LNCaP clone FGC (cell line): ENCODE measurements at regions not wholly inside any gene's neighbourhood (a gene's known extent, or its start where the extent isn't known, plus 50 kb on each side); places are given as distances from the start of the nearest gene placed in this dataset.

Experiments used
- DNase-seq: peaks from one replicate; pipeline ENCODE4 v3.0.0-alpha.2; 2011; ENCODE audit warnings: low read depth
- H3K4me3 ChIP-seq: 2 replicates; pipeline ENCODE4 v1.5.1; 2011; ENCODE audit warnings: mild to moderate bottlenecking, low read depth, low read length, control low read depth
- TF ChIP-seq, protein P1 (sequence below): IDR thresholded peaks from 2 replicates; pipeline ENCODE4 v1.5.1; 2012; ENCODE audit warnings: mild to moderate bottlenecking; ENCODE audit not compliant: control insufficient read depth, insufficient read depth; ENCODE audit errors: extremely low read depth

DNA sequence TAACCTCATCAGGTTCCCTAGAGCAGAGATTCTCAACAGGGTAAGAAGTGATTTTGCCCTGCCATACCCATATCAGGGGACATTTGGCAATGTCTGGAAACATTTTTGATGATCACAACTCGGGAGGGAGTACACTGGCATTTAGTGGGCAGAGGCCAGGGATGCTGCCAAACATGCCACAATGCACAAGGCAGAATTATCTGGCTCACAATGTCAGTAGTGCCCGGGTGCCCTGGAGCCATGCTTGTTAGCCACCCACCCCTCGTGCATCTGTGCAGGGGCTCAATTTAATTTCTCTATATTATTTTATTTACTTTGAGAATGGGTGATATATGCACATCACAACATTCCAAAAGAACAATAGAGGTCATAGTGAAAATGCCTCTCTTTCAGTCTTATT, 82.0 kb upstream of the DHX15 start:
- no peak overlapping the region for H3K4me3 ChIP-seq
- TF ChIP-seq, protein P1, sequence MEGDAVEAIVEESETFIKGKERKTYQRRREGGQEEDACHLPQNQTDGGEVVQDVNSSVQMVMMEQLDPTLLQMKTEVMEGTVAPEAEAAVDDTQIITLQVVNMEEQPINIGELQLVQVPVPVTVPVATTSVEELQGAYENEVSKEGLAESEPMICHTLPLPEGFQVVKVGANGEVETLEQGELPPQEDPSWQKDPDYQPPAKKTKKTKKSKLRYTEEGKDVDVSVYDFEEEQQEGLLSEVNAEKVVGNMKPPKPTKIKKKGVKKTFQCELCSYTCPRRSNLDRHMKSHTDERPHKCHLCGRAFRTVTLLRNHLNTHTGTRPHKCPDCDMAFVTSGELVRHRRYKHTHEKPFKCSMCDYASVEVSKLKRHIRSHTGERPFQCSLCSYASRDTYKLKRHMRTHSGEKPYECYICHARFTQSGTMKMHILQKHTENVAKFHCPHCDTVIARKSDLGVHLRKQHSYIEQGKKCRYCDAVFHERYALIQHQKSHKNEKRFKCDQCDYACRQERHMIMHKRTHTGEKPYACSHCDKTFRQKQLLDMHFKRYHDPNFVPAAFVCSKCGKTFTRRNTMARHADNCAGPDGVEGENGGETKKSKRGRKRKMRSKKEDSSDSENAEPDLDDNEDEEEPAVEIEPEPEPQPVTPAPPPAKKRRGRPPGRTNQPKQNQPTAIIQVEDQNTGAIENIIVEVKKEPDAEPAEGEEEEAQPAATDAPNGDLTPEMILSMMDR = no peak
- DNase-seq = no peak

DNA sequence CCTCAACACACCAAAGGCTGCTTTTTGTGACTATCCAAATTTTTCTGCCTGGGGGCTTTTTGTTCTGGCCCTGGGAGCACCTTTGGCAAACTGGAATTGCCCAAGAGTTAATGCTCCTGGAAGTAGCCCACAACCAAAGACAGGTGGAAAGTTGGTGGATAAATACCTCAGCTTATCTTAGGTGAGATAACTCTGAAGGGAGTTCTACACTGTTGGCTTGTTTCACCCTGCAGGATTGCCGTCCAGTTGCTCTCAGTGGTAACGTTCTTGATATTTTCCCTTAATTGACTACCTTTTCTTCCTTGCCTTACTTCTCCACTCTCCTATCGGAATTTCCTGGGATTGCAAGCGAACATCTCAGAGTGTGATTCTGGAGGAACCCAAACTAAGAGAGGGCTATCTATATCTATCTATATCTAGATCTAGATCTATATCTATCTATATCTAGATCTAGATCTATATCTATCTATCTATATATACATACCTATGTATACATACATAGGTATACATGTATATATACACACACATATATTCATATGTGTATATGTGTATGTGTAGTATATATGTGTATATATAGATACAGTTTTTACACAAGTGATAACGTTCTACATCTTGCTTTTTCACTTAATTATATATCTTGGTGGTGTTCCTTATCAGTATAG, 82.6 kb upstream of the DHX15 start:
- no peak overlapping the region for H3K4me3 ChIP-seq
- no peak for DNase-seq
- TF ChIP-seq, protein P1 = no peak

DNA sequence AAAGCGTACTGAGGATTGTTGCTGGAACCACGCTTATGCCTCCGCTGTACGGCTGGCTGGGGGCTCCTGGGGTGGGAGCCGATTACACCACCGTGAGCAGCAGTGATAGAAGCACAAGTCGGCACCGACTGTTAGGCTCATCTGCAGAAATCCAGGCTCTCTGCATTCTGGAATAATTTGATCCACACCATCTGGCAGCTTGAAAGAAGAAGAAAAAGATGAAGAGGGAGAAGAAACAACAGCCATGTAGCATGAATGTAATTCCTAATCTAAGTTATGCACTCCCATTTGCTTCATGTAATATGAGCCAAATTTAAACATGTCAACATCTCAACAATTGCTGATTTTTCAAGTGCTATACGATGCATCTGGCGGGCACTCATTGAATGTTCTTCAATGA, 84.6 kb upstream of the DHX15 start:
- no peak overlapping the region for H3K4me3 ChIP-seq
- DNase-seq = no peak
- TF ChIP-seq, protein P1 = no peak

DNA sequence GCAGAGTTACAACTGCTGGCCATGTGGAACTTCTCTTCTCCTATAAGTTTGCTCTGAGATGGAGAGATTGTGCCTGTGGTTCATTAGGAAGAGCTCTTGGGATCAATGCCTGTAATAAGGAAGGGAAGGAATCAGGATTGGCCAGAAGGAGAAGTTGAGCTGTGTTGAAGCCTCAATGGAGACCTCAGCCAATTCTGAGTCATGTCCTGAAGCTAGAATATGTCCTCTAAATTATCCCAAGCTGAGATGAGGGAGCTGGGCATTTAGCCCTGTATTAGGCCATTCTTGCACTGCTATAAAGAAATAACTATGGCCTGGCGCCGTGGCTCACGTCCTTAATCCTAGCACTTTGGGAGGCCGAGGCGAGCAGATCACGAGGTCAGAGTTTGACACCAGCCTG, 85.4 kb upstream of the DHX15 start:
- H3K4me3 ChIP-seq = no peak overlapping the region
- TF ChIP-seq, protein P1 = no peak
- no peak for DNase-seq

DNA sequence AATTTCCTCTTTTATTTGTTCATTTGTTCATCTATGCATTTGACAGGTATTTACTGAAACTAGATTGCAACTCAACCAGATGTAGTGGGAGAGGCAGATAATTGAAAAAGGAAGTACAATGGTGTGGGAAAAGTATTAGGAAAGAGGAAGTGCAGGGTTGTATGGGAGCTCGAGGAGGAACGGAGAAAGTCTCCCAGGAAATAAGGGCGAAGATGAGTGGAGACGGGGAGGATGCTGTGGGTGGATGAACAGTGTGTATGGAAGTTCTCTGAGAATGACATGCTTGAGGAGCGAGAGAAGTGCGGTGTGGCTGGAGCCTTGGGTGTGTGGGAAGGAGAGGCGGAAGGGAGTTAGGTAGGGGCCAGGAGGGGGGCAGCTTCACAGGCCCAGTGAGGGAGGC, 87.5 kb upstream of the DHX15 start:
- TF ChIP-seq, protein P1 = no peak
- no peak overlapping the region for H3K4me3 ChIP-seq
- DNase-seq = no peak

DNA sequence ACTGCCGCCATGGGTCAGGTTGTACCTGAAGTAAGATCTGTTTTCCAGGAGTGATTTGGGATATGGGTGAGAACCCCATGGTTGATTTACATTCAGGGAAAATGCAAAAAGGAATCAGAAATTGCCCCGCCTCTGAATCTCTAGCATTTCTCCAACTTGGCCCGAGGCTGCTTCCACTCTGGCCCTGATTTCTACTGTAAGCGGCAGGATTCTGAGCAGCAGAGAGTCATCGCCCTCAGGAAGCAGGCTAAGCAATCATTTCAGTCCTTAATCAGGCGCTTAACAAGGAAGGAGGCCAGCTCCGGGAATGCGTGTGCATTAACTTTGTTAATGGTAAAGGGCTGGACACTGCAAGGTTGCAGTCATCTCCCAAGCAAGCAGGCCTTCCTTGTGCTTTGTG, 88.5 kb upstream of the DHX15 start:
- TF ChIP-seq, protein P1 = no peak
- H3K4me3 ChIP-seq = no peak overlapping the region
- no peak for DNase-seq

DNA sequence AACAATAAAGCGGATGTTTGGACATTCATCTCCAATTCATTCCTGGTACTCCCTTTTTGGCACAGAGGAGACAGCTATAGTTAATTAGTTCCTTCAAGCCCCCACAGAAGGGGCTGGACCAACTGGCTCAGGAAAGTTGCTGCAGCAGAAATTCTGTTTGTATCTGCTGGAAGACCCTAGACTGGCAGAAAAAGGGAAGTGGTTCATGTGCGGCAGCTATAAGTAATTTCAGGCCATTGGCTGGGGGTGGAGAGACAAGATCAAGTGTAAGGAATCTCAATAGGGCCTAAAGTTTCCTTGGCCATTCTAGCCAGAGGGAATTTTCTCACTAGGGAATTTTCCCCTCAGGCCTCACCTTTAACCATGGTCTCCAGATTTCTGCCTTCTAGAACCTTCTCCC, 89.9 kb upstream of the DHX15 start:
- no peak for DNase-seq
- TF ChIP-seq, protein P1 = no peak
- H3K4me3 ChIP-seq = no peak overlapping the region
